CD8-positive, alpha-beta memory T cell (primary cell): ENCODE measurements at regions not wholly inside any gene's neighbourhood (a gene's known extent, or its start where the extent isn't known, plus 50 kb on each side); places are given as distances from the start of the nearest gene placed in this dataset.

Source experiments
- CTCF ChIA-PET: fragments of 350-600 bp; sonication (Branson Sonifier 250); formaldehyde crosslinking; loops from one replicate; lab custom pipeline; 2021; ENCODE audit warnings: antibody characterized with exemption; lab: Charles Lee
- POLR2A ChIA-PET: fragments of 350-600 bp; sonication (Branson Sonifier 250); formaldehyde crosslinking; loops from one replicate; lab custom pipeline; 2021; ENCODE audit warnings: antibody characterized with exemption; lab: Charles Lee
- DNase-seq, 5 donors: peaks; one replicate each; pipeline versions ENCODE4 v3.0.0 to v3.0.0-alpha.2; 2020 to 2022; ENCODE audit warnings: mixed read lengths in 1 of 5
- H3K27ac ChIP-seq: one replicate; pipeline ENCODE4 v1.7.0; 2013; ENCODE audit warnings: low read depth, mild to moderate bottlenecking, low read length, moderate library complexity
- H3K27me3 ChIP-seq: 2 replicates; pipeline ENCODE4 v1.7.0; 2013; ENCODE audit warnings: low read length, mild to moderate bottlenecking; ENCODE audit not compliant: insufficient read depth, poor library complexity, severe bottlenecking
- H3K36me3 ChIP-seq: 2 replicates; pipeline ENCODE4 v1.7.0; 2013; ENCODE audit warnings: mild to moderate bottlenecking, low read length, moderate library complexity; ENCODE audit not compliant: insufficient read depth
- H3K4me1 ChIP-seq: 2 replicates; pipeline ENCODE4 v1.7.0; 2013; ENCODE audit warnings: mild to moderate bottlenecking, low read length, moderate library complexity; ENCODE audit not compliant: insufficient read depth
- H3K4me3 ChIP-seq: 2 replicates; pipeline ENCODE4 v1.7.0; 2013; ENCODE audit warnings: mild to moderate bottlenecking, low read length
- H3K9me3 ChIP-seq: 2 replicates; pipeline ENCODE4 v1.7.0; 2013; ENCODE audit warnings: mild to moderate bottlenecking, low read length
- H3K27ac Mint-ChIP-seq, 8 donors: one replicate each; pipeline ENCODE4 v1.8.0; 2020 to 2021; ENCODE audit warnings: mixed read lengths in 8 of 8, mild to moderate bottlenecking in 6 of 8, inconsistent platforms in 3 of 8, moderate library complexity in 3 of 8
- H3K27me3 Mint-ChIP-seq, 2 donors: one replicate each; pipeline ENCODE4 v1.8.0; 2020 to 2021; ENCODE audit warnings: mixed read lengths in 2 of 2, mild to moderate bottlenecking in 1 of 2, moderate library complexity in 1 of 2
- H3K36me3 Mint-ChIP-seq, 3 donors: one replicate each; pipeline ENCODE4 v1.8.0; 2020 to 2021; ENCODE audit warnings: mixed read lengths in 3 of 3, inconsistent platforms in 1 of 3, mild to moderate bottlenecking in 1 of 3
- H3K4me1 Mint-ChIP-seq, 3 donors: one replicate each; pipeline ENCODE4 v1.8.0; 2020 to 2021; ENCODE audit warnings: mixed read lengths in 3 of 3, inconsistent platforms in 1 of 3, mild to moderate bottlenecking in 1 of 3
- H3K4me3 Mint-ChIP-seq, 7 donors: one replicate each; pipeline ENCODE4 v1.8.0; 2020 to 2021; ENCODE audit warnings: mixed read lengths in 7 of 7, mild to moderate bottlenecking in 6 of 7, moderate library complexity in 4 of 7, inconsistent platforms in 2 of 7
- H3K9me3 Mint-ChIP-seq, 5 donors: one replicate each; pipeline ENCODE4 v1.8.0; 2020 to 2022; ENCODE audit warnings: mixed read lengths in 5 of 5, mild to moderate bottlenecking in 3 of 5, moderate library complexity in 2 of 5, inconsistent platforms in 1 of 5

DNA sequence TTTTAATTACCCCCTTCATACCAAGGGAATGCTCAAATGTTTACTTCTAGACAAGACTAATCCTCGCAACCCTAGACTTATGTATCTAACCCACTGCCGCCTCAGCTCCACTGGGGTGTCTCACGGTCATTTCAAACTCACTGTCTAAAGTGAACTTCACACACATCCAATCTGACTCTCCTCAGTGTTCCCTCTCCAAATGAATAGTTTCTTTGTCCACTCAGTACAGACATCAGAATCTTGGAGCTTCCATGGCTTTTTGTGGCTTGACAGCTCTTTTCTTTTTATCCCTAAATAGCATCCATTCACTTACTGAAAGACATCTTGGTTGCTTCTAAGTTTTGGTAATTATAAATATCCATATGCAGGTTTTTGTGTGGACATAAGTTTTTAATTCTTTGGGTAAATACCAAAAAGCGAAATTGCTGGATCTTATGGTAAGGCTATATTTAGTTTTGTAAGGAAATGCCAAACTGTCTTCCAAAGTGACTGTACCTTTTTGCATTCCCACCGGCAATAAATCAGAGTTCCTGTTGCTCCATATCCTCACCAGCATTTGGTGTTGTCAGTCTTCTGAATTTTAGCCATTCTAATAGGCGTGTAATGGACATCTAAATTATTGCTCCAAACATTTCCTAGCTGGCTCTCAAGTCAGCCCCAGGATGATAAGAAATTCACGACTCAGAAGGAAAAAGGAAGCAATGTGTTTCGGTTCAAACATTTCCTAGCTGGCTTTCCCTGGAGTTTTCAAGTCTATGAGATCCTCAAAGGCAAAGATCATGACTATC is 73.1 kb downstream of the DNAAF9 start:
- CTCF ChIA-PET = no interaction called here
- no peak for DNase-seq
- H3K27ac Mint-ChIP-seq = no peak overlapping the region

DNA sequence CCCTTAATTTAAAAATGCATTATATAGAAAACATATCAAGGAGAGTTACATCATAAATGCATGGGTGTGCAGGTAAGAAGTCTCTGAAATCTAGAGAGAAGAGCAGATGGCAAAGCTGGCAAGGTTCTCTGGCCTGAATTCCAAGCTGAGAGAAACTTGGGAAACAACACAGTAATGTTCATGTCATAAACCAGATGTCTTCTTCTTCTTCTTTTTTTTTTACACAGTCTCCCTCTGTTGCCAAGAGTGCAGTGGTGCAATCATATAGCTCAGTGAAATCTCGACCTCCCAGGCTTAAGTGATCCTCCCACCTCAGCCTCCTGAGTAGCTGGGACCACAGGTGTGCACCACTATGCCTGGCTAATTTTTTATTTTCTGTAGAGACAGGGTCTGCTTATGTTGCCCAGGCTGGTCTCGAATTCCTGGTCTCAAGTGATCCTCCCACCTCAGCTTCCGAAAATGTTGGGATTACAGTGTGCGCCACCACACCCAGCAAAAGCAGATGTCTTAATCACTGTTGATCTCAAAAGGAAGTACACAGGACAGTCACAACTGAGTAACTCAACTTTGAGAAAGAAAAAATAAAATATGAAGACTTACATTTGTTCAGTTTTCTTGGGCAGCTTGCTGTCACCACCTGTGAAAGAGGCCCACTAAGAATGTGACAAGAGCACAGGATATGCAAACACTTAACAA is 77.3 kb downstream of the DNAAF9 start:
- ChIA-PET POLR2A (no interaction called here), CTCF (no interaction called here)
- H3K27me3 ChIP-seq = no peaks in the 10 kb centered on the region
- no peaks in the 10 kb centered on the region for H3K9me3 Mint-ChIP-seq
- peak overlapping the region in 3 of 8 donors; percentile 17 to 47 (median 29) for H3K27ac Mint-ChIP-seq
- no peak overlapping the region for H3K4me3 Mint-ChIP-seq
- no peak overlapping the region for H3K4me3 ChIP-seq
- peaks cover 8 to 26% (median 22%) of the 10 kb centered on the region in 3 donors for H3K4me1 Mint-ChIP-seq
- peaks cover 4 to 40% (median 9%) of the 10 kb centered on the region in 3 donors for H3K36me3 Mint-ChIP-seq
- H3K27me3 Mint-ChIP-seq = no peaks in the 10 kb centered on the region
- H3K27ac ChIP-seq = no peak overlapping the region
- H3K4me1 ChIP-seq = peaks cover 10% of the 10 kb centered on the region
- DNase-seq = no peak
- H3K36me3 ChIP-seq = no peaks in the 10 kb centered on the region
- H3K9me3 ChIP-seq = no peaks in the 10 kb centered on the region

More for the DNA sequence above, 73.1 kb downstream of the DNAAF9 start:
- no peaks in the 10 kb centered on the region for H3K4me1 ChIP-seq
- peaks cover 5 to 51% (median 19%) of the 10 kb centered on the region in 3 donors for H3K36me3 Mint-ChIP-seq
- POLR2A ChIA-PET = interaction anchor here (0.6 kb wide), 1 partner anchor 31 kb away, joined by 6 read pairs; no protein-coding TSS in a partner anchor
- no peaks in the 10 kb centered on the region for H3K9me3 ChIP-seq
- H3K9me3 Mint-ChIP-seq = no peaks in the 10 kb centered on the region
- no peaks in the 10 kb centered on the region for H3K36me3 ChIP-seq
- no peaks in the 10 kb centered on the region for H3K27me3 Mint-ChIP-seq
- no peaks in the 10 kb centered on the region for H3K27me3 ChIP-seq
- peaks cover 4 to 10% (median 9%) of the 10 kb centered on the region in 3 donors for H3K4me1 Mint-ChIP-seq
- no peak overlapping the region for H3K4me3 ChIP-seq
- H3K4me3 Mint-ChIP-seq = no peak overlapping the region
- H3K27ac ChIP-seq = no peak overlapping the region

DNA sequence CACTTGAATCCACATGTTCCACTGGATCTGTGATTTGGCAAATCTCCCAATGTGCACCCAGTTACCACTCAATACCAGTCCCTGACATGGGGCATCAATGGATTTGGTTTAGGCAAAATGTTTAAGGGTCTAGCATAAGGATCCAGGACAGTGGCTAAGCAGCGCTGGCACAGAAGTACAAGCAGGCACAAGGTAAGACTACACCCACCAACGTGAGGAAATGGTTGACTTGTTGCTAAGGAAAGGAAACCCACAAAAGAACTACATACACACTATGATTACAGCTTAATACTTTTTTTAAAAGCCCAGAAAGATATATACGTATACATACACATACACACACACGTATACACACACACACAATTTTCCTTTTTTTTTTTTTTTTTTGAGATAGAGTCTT is 79.0 kb downstream of the DNAAF9 start:
- Histone ChIP-seq H3K4me1 (peaks cover 10% of the 10 kb centered on the region), H3K4me3 (no peak overlapping the region), H3K9me3 (no peaks in the 10 kb centered on the region), H3K27ac (no peak overlapping the region), H3K27me3 (no peaks in the 10 kb centered on the region), H3K36me3 (no peaks in the 10 kb centered on the region)
- H3K4me1 Mint-ChIP-seq = peaks cover 10 to 30% (median 27%) of the 10 kb centered on the region in 3 donors
- no peaks in the 10 kb centered on the region for H3K27me3 Mint-ChIP-seq
- H3K9me3 Mint-ChIP-seq = no peaks in the 10 kb centered on the region
- peak in 2 of 5 donors; percentile 13 to 39 for DNase-seq
- peaks cover 0 to 42% (median 17%) of the 10 kb centered on the region in 3 donors for H3K36me3 Mint-ChIP-seq
- peak overlapping the region in 5 of 7 donors; percentile 17 to 57 (median 44) for H3K4me3 Mint-ChIP-seq
- POLR2A ChIA-PET = no interaction called here
- CTCF ChIA-PET = no interaction called here
- peak overlapping the region in 7 of 8 donors; percentile 37 to 89 (median 74) for H3K27ac Mint-ChIP-seq

DNA sequence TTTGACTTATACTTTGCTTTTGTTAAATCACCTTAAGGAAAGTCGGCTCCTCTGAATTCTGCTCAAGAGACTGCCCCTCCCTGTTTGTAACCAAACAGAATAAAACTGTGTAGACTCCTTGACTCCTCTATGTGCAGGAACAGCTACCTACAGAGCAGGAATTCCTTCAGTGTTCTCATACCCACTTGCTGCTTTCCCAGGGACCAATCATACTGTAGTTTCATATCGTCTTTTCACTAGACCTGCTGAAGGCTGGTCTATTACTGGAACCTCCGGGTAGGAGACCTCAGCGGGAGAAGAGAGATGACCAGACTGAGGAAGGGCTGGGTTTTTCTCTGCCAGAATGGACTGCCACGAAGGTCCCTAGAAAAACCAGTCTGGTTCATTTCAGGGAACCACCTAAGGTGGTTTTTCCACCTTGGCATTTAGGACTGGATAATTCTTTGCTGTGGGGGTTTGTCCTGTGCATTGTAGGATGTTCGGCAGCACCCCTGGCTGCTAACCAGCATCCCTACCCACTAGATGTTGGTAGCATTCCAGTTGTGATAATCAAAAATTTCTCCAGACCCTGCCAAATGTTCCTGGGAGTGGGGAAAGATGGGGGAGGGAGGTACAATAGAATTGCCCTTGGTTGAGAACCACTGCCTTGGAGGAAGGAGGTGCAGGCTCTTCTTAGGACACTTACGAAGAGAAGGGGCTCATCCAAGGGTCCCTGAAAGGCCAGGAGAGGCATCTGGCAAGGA is 80.5 kb downstream of the DNAAF9 start:
- no peaks in the 10 kb centered on the region for H3K27me3 Mint-ChIP-seq

DNA sequence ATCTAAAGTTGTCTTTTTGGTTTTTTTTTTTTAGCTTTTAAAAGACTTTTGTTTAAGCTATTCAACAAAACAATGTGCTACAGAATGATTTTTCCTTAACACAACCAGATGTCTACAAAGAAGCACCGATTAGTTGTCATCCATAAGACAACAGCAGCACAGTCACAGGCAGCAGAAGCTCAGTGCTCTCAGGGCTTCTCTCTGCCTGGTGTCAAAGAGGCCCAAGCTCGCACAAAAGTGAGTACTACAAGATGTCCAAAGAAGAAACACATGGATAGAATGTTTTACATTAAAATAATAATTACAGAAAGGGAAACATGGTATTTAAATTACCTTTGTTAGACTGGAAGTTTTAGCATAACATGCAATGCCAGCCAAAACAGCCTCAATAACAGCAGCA is 81.6 kb downstream of the DNAAF9 start:
- H3K9me3 ChIP-seq = no peaks in the 10 kb centered on the region
- H3K4me3 ChIP-seq = no peak overlapping the region
- DNase-seq = no peak
- CTCF ChIA-PET = interaction anchor here (0.9 kb wide), 1 partner anchor 273 kb away, joined by 3 read pairs; no protein-coding TSS in a partner anchor
- peaks cover 0 to 39% (median 11%) of the 10 kb centered on the region in 3 donors for H3K36me3 Mint-ChIP-seq
- H3K27ac ChIP-seq = no peak overlapping the region
- H3K9me3 Mint-ChIP-seq = no peaks in the 10 kb centered on the region
- H3K36me3 ChIP-seq = no peaks in the 10 kb centered on the region
- no peak overlapping the region for H3K4me3 Mint-ChIP-seq
- peaks cover 10% of the 10 kb centered on the region for H3K4me1 ChIP-seq
- peak overlapping the region in 1 of 8 donors; percentile 14 for H3K27ac Mint-ChIP-seq
- peaks cover 11 to 32% (median 30%) of the 10 kb centered on the region in 3 donors for H3K4me1 Mint-ChIP-seq
- POLR2A ChIA-PET = interaction anchor here (0.6 kb wide), 1 partner anchor 340 kb away, joined by 4 read pairs; no protein-coding TSS in a partner anchor
- H3K27me3 ChIP-seq = no peaks in the 10 kb centered on the region
- H3K27me3 Mint-ChIP-seq = no peaks in the 10 kb centered on the region

More for the DNA sequence above, 80.5 kb downstream of the DNAAF9 start:
- peaks cover 0 to 42% (median 13%) of the 10 kb centered on the region in 3 donors for H3K36me3 Mint-ChIP-seq
- peaks cover 10% of the 10 kb centered on the region for H3K4me1 ChIP-seq
- no peaks in the 10 kb centered on the region for H3K9me3 Mint-ChIP-seq
- POLR2A ChIA-PET = no interaction called here
- H3K36me3 ChIP-seq = no peaks in the 10 kb centered on the region
- H3K4me3 ChIP-seq = no peak overlapping the region
- peak overlapping the region in 3 of 8 donors; percentile 30 to 84 (median 52) for H3K27ac Mint-ChIP-seq
- peak overlapping the region in 1 of 7 donors; percentile 54 for H3K4me3 Mint-ChIP-seq
- peaks cover 11 to 32% (median 30%) of the 10 kb centered on the region in 3 donors for H3K4me1 Mint-ChIP-seq
- CTCF ChIA-PET = no interaction called here
- no peaks in the 10 kb centered on the region for H3K27me3 ChIP-seq
- DNase-seq = no peak
- no peak overlapping the region for H3K27ac ChIP-seq
- H3K9me3 ChIP-seq = no peaks in the 10 kb centered on the region

DNA sequence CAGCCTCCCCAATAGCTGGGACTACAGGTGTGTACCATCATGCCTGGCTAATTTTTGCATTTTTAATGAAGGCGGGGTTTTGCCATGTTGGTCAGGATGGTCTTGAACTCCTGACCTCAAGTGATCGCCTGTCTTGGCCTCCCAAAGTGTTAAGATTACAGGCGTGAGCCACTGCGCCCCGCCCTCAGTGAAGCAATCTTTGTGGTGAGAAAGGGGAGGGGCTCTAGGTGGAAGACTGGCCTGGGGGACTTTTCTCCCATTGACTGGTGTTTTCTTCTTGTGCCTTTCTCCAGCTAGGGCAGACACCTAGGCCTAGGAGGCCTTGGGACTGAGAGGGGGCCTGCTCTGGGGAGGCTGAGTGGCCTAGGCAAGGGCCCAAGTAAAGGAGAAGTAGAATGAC is 84.1 kb downstream of the DNAAF9 start:
- POLR2A ChIA-PET = no interaction called here
- Mint-ChIP-seq H3K36me3 (peaks cover 0 to 34% (median 13%) of the 10 kb centered on the region in 3 donors), H3K4me3 (no peak overlapping the region), H3K27ac (peak overlapping the region in 3 of 8 donors; percentile 68 to 70 (median 68)), H3K9me3 (no peaks in the 10 kb centered on the region), H3K4me1 (peaks cover 5 to 16% (median 15%) of the 10 kb centered on the region in 3 donors), H3K27me3 (no peaks in the 10 kb centered on the region)
- H3K9me3 ChIP-seq = no peaks in the 10 kb centered on the region
- H3K27ac ChIP-seq = no peak overlapping the region
- no peak overlapping the region for H3K4me3 ChIP-seq
- H3K36me3 ChIP-seq = no peaks in the 10 kb centered on the region
- CTCF ChIA-PET = interaction anchor here (0.7 kb wide), 2 partner anchors 19 to 275 kb away, joined by 3 to 4 read pairs; no protein-coding TSS in a partner anchor
- peaks cover 9% of the 10 kb centered on the region for H3K4me1 ChIP-seq
- H3K27me3 ChIP-seq = no peaks in the 10 kb centered on the region
- no peak for DNase-seq

DNA sequence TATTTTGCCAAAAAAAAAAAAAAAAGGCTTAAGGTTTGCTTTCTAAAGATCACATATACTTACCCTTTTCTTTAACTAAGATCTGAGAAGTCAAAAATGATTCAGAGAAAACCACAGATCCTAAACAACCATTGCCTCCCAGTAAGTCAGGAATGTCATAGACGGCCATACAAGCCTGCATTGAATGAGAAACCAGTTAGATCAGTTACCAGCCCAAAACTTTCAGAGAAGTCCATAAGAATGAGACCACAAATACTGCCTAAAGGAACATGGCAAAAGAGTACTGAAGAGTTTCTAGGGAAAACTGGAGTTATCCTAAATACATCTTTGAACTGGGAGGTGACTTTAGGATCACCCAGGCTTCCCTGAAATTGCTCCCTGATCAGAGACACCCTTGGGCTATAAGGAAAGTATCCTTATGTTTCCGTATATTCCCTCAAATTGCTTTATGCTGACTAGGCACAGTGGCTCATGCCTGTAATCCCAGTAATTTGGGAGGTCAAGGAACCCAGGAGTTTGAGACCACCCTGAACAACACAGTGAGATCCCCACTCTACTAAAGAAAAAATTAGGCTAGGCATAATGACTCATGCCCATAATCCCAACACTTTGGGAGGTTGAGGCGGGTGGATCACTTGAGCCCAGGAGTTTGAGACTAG is 79.4 kb upstream of the SLC4A11 start:
- Histone ChIP-seq H3K4me1 (no peaks in the 10 kb centered on the region), H3K27ac (no peak overlapping the region), H3K36me3 (no peaks in the 10 kb centered on the region), H3K27me3 (no peaks in the 10 kb centered on the region), H3K4me3 (no peak overlapping the region), H3K9me3 (no peaks in the 10 kb centered on the region)
- H3K4me3 Mint-ChIP-seq = no peak overlapping the region
- POLR2A ChIA-PET = no interaction called here
- no peaks in the 10 kb centered on the region for H3K9me3 Mint-ChIP-seq
- no peak for DNase-seq
- CTCF ChIA-PET = interaction anchor here (0.7 kb wide), 1 partner anchor 547 kb away, joined by 3 read pairs; no protein-coding TSS in a partner anchor
- peaks cover 7 to 51% (median 12%) of the 10 kb centered on the region in 3 donors for H3K36me3 Mint-ChIP-seq
- peak overlapping the region in 2 of 8 donors; percentile 43 to 61 for H3K27ac Mint-ChIP-seq
- no peaks in the 10 kb centered on the region for H3K27me3 Mint-ChIP-seq
- peaks cover 0 to under 1% (median under 1%) of the 10 kb centered on the region in 3 donors for H3K4me1 Mint-ChIP-seq
